ENCODE measurements at regions not wholly inside any gene's neighbourhood (a gene's known extent, or its start where the extent isn't known, plus 50 kb on each side); places are given as distances from the start of the nearest gene placed in this dataset.

DNA sequence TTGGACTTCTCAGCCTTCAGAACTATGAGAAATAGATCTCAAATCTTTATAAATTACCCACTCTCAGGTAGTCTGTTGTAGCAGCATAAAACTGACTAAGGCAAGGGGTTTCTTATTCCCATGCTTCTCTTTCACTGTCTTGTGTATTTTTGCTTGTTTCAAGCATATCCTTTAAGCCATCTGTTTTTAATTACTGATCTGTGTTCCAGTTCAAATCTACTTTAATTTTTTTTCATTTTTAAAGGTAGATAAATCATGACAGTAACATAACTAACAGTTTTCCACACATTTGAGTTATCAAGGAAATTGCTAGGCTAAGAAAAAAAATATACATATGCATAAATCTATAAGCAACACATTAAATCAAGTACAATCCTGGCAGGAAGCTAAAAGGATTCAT is 317.9 kb upstream of the TNP1 start:
- no peak overlapping the region for H3K4me3 ChIP-seq (ENCODE audit: low read length)
- H3K4me1 ChIP-seq (ENCODE audit: control insufficient read depth, insufficient read depth, low read length) = no peaks in the 10 kb centered on the region
- DNase-seq = no peak
- H3K36me3 ChIP-seq (ENCODE audit: control insufficient read depth, insufficient read depth, low read length) = no peaks in the 10 kb centered on the region
- H3K9me3 ChIP-seq (ENCODE audit: control insufficient read depth, low read depth, low read length) = no peaks in the 10 kb centered on the region
- no peaks in the 10 kb centered on the region for H3K27me3 ChIP-seq (ENCODE audit: control insufficient read depth, insufficient read depth, low read length)
- no peak overlapping the region for H3K27ac ChIP-seq (ENCODE audit: low read length)

DNA sequence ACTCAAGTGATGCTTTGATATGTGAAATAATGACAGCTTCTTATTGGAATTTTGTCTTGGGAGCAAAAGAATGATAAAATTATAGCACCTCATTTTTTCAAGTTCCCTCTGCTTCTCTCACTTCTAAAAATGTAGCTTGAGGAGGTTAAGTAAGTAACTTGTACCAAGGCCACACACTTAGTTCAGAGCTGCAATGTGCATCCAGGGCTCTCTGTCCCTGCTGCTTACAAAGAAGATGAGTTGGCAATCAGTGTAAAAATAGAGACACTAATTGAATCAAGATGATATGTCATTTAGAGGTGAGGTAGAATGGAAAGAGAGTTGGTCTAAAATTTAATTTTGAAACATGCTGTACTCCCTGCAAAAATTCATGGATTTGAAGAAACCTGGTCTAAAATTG is 312.0 kb upstream of the TNP1 start:
- no peak for DNase-seq
- H3K27ac ChIP-seq (ENCODE audit: low read length) = no peak overlapping the region
- no peak overlapping the region for H3K4me3 ChIP-seq (ENCODE audit: low read length)
- H3K27me3 ChIP-seq (ENCODE audit: control insufficient read depth, insufficient read depth, low read length) = no peaks in the 10 kb centered on the region
- H3K9me3 ChIP-seq (ENCODE audit: control insufficient read depth, low read depth, low read length) = no peaks in the 10 kb centered on the region
- no peaks in the 10 kb centered on the region for H3K4me1 ChIP-seq (ENCODE audit: control insufficient read depth, insufficient read depth, low read length)
- H3K36me3 ChIP-seq (ENCODE audit: control insufficient read depth, insufficient read depth, low read length) = no peaks in the 10 kb centered on the region

DNA sequence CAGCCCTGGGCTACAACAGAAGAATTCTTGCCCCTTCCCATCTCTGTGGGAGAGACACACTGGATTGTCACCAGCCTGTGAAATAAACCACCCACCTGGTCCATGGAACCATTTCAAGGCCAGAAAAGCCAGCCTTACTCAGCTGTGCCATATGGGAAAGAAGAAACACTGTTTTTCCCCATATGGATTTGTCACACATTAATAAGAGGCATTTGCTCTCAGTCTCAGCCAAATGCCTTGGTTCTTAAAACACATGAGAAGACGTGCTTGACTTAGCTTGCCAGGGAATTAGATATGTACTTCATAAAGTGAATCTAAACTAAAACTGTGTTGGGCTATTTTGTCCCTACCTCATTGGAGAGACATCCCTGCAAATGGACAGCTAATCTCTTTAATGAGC is 308.6 kb upstream of the TNP1 start:
- Histone ChIP-seq H3K36me3 (ENCODE audit: control insufficient read depth, insufficient read depth, low read length) (no peaks in the 10 kb centered on the region), H3K27me3 (ENCODE audit: control insufficient read depth, insufficient read depth, low read length) (no peaks in the 10 kb centered on the region), H3K4me3 (ENCODE audit: low read length) (no peak overlapping the region), H3K9me3 (ENCODE audit: control insufficient read depth, low read depth, low read length) (no peaks in the 10 kb centered on the region), H3K27ac (ENCODE audit: low read length) (no peak overlapping the region), H3K4me1 (ENCODE audit: control insufficient read depth, insufficient read depth, low read length) (no peaks in the 10 kb centered on the region)
- DNase-seq = no peak
- WGBS (ENCODE audit: insufficient coverage, low lambda C conversion rate) = no CpG with 5 or more reads among the region's 1 CpG

DNA sequence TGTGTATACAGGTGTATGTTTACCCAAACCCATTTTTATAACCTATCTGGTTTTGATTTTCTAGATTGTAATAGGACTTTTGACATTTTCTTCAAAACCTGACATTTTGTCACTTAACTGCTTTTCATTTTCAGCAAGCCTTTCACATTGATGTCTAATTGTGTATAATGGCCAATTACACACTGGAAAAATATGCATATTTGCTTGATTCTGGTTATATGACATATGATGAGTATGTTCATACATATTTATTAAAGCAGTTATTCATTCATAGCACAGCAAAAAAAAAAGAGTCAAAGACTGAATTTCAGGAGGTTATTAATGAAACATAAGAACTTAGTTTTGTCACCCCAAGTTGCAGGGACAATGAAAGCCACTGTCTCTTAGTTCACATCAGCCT is 307.7 kb upstream of the TNP1 start:
- no peaks in the 10 kb centered on the region for H3K4me1 ChIP-seq (ENCODE audit: control insufficient read depth, insufficient read depth, low read length)
- H3K36me3 ChIP-seq (ENCODE audit: control insufficient read depth, insufficient read depth, low read length) = no peaks in the 10 kb centered on the region
- H3K4me3 ChIP-seq (ENCODE audit: low read length) = no peak overlapping the region
- no peaks in the 10 kb centered on the region for H3K9me3 ChIP-seq (ENCODE audit: control insufficient read depth, low read depth, low read length)
- H3K27ac ChIP-seq (ENCODE audit: low read length) = no peak overlapping the region
- H3K27me3 ChIP-seq (ENCODE audit: control insufficient read depth, insufficient read depth, low read length) = peaks cover 1% of the 10 kb centered on the region
- DNase-seq = no peak

DNA sequence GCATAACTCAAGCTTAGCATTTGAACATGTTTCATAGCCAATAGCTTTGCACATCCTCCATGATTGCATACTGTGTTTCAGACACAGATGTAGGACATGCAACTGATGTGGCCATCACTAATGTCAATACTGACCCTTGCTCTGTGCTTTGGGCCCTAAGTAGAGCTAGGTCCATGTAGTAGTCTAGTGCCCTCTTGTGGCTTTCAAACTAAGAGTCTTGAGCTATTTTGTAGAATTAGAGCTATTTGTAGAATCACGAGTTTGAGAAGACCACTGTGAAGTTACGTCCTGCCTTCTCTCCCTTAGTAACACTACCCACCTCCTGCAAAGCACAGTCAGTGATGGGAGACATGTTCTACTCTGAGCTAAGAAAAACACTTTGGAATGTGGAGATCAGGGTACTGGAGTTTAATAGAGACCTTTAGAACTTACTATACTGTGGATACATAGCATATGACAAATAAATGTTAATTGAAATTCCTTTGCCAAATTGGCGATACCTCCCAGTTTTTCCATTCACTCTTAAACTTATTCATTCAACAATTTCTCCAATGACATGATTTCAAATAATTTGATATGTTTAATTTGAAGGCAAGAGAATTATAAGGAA is 306.5 kb upstream of the TNP1 start:
- Histone ChIP-seq H3K9me3 (ENCODE audit: control insufficient read depth, low read depth, low read length) (no peaks in the 10 kb centered on the region), H3K4me3 (ENCODE audit: low read length) (no peak overlapping the region), H3K27me3 (ENCODE audit: control insufficient read depth, insufficient read depth, low read length) (peaks cover 2% of the 10 kb centered on the region), H3K27ac (ENCODE audit: low read length) (no peak overlapping the region), H3K36me3 (ENCODE audit: control insufficient read depth, insufficient read depth, low read length) (no peaks in the 10 kb centered on the region), H3K4me1 (ENCODE audit: control insufficient read depth, insufficient read depth, low read length) (no peaks in the 10 kb centered on the region)
- peak in 1 of 2 donors; percentile 17 for DNase-seq
- 100% methylated on average over 1 of the region's 3 CpGs for WGBS (ENCODE audit: insufficient coverage, low lambda C conversion rate)

DNA sequence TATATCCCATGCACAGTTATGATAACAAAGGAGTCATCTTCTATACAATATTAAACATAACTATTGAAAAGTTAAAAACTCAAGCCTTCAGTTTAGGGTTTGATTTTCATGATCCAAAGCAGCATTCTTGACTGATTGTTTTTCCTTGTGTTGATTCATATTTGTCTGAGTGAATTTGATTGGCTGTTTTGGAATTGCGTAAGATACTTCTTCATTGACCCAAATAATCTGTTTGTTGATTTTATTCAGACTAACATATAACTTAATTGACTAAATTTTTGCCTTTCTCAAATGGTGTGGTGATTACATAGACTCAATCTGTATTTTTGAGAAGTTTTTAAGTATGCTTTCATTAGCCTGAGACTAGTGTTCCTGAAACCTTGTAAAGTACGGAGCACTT is 305.7 kb upstream of the TNP1 start:
- H3K4me3 ChIP-seq (ENCODE audit: low read length) = no peak overlapping the region
- no peak overlapping the region for H3K27ac ChIP-seq (ENCODE audit: low read length)
- H3K9me3 ChIP-seq (ENCODE audit: control insufficient read depth, low read depth, low read length) = no peaks in the 10 kb centered on the region
- DNase-seq = no peak
- WGBS (ENCODE audit: insufficient coverage, low lambda C conversion rate) = 100% methylated on average over 1 of the region's 2 CpGs
- no peaks in the 10 kb centered on the region for H3K4me1 ChIP-seq (ENCODE audit: control insufficient read depth, insufficient read depth, low read length)
- H3K27me3 ChIP-seq (ENCODE audit: control insufficient read depth, insufficient read depth, low read length) = peaks cover 2% of the 10 kb centered on the region
- H3K36me3 ChIP-seq (ENCODE audit: control insufficient read depth, insufficient read depth, low read length) = no peaks in the 10 kb centered on the region

DNA sequence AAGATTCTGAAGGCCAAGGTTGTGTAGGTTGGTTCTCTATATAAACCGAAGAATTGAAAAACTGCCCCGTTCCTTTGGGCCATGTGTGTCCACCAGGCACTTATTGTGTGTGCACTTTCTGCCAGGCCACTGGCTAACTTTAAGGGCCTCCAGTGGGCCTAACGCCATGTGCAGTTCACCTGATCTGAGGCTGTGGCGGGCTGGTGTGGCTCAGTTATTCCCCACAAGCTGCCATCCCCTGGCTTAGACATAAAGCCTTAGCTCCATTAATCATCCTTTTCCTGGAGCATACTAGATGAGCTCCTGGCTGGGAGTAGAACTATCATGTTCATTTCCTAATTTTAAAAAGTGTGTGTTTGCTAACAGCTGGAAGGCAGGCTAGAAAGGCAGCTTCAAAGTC is 304.1 kb upstream of the TNP1 start:
- H3K9me3 ChIP-seq (ENCODE audit: control insufficient read depth, low read depth, low read length) = no peaks in the 10 kb centered on the region
- no peak overlapping the region for H3K27ac ChIP-seq (ENCODE audit: low read length)
- H3K36me3 ChIP-seq (ENCODE audit: control insufficient read depth, insufficient read depth, low read length) = no peaks in the 10 kb centered on the region
- DNase-seq = no peak
- peaks cover 2% of the 10 kb centered on the region for H3K27me3 ChIP-seq (ENCODE audit: control insufficient read depth, insufficient read depth, low read length)
- no peak overlapping the region for H3K4me3 ChIP-seq (ENCODE audit: low read length)
- WGBS (ENCODE audit: insufficient coverage, low lambda C conversion rate) = no CpG with 5 or more reads among the region's 4 CpGs
- H3K4me1 ChIP-seq (ENCODE audit: control insufficient read depth, insufficient read depth, low read length) = no peaks in the 10 kb centered on the region

DNA sequence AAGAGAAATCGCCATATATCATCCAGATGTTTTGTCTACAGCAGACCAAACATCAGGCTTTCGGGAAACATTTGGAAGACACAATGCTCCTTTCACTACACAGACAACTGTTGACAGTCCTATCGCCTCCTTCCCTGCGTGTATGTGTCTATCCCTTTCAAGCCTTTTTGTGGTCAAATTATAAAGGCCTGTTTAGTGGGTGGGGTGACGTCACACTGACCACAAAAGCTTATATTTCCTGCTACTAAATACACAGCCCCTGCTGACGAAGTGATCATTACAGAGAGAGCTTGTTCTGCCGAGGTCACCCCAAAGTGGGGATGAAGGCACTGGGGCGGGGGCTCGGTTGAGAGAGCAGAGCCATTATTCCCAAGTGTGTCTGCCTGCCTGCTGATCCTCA is 302.7 kb upstream of the TNP1 start:
- H3K36me3 ChIP-seq (ENCODE audit: control insufficient read depth, insufficient read depth, low read length) = no peaks in the 10 kb centered on the region
- H3K9me3 ChIP-seq (ENCODE audit: control insufficient read depth, low read depth, low read length) = no peaks in the 10 kb centered on the region
- no peak overlapping the region for H3K4me3 ChIP-seq (ENCODE audit: low read length)
- H3K27me3 ChIP-seq (ENCODE audit: control insufficient read depth, insufficient read depth, low read length) = peaks cover 2% of the 10 kb centered on the region
- no peaks in the 10 kb centered on the region for H3K4me1 ChIP-seq (ENCODE audit: control insufficient read depth, insufficient read depth, low read length)
- H3K27ac ChIP-seq (ENCODE audit: low read length) = no peak overlapping the region
- WGBS (ENCODE audit: insufficient coverage, low lambda C conversion rate) = 80% methylated on average over 1 of the region's 9 CpGs
- DNase-seq = peak; percentile 48 to 62

DNA sequence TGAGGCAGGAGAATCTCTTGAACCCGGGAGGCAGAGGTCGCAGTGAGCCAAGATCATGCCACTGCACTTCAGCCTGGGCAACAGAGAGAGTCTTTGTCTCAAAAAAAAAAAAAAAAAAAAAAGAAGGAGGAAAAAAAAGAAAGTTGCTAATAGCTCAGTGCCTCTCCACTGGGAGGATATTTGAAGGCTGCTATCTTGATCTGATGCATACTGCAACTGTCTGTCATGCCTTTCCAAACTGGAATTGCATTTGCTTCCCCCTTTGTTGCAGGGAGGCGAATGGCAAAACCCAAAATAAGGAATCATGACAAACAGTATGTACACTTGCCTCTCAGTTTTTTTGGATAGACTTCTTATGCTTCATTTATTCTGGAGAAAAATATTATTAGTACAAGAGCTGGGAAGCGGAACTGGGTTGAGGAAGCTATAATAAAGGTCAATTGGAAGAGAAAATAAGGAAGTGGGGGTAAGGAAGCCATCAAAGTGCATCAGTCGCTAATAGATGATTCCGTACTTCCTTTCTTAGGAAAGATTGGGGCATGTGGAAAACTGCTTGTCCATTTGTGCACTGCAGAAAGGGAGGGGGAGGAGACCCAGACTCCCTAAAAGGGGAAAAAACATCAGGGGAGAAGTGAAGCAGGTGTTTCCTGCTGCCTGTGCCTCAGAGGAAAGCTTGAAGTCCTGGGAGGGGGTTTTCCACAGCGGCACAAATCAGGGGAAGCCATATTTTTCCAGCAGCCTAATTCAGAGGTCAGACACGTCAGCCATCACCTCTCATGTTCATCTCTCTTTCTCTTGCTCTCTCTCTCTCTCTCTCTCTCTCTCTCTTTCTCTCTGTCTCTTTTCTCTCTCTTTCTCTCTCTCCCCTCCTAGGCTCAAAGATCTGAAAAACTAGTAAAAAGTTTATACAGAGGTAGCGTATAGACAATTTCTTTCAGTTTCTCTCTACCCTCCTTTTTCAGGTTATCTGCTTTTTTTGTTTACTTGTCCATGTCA is 301.4 kb upstream of the TNP1 start:
- no peak overlapping the region for H3K27ac ChIP-seq (ENCODE audit: low read length)
- H3K9me3 ChIP-seq (ENCODE audit: control insufficient read depth, low read depth, low read length) = no peaks in the 10 kb centered on the region
- peak in 1 of 2 donors; percentile 9 for DNase-seq
- H3K4me3 ChIP-seq (ENCODE audit: low read length) = no peak overlapping the region
- 69% methylated on average over 3 of the region's 9 CpGs for WGBS (ENCODE audit: insufficient coverage, low lambda C conversion rate)
- no peaks in the 10 kb centered on the region for H3K36me3 ChIP-seq (ENCODE audit: control insufficient read depth, insufficient read depth, low read length)
- no peaks in the 10 kb centered on the region for H3K4me1 ChIP-seq (ENCODE audit: control insufficient read depth, insufficient read depth, low read length)
- peaks cover 2% of the 10 kb centered on the region for H3K27me3 ChIP-seq (ENCODE audit: control insufficient read depth, insufficient read depth, low read length)

DNA sequence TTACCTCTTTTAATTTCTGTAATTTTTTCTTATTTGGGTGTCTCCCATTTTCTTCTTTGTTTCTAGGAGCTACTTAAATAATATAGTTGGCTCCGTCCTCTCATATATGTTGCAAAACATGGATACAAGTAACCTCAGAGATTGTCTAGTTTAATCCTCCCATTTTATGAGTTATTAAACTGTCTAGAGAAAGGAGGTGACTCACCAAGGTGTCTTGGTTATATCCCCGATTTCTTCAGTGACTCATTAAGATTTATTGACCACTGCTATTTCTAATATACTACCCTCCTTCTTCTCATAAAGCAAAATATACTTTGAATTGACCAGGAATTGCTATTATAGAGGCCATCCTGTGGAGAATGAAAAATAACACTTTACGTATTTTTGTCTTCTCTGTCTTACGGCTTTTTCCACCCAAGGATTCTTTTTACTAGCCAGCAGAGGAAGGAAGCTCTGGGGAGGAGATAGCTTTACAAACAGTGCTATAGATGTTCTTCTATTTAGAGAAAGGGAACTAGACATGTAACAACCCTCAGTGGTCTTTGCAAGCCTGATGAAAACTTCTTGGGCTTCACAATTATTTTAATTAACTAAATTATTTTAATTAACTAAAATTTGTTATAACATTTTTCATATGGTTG is 300.4 kb upstream of the TNP1 start:
- peaks cover 2% of the 10 kb centered on the region for H3K27me3 ChIP-seq (ENCODE audit: control insufficient read depth, insufficient read depth, low read length)

More for the DNA sequence above, 300.4 kb upstream of the TNP1 start:
- DNase-seq = no peak
- Histone ChIP-seq H3K27ac (ENCODE audit: low read length) (no peak overlapping the region), H3K4me1 (ENCODE audit: control insufficient read depth, insufficient read depth, low read length) (no peaks in the 10 kb centered on the region), H3K36me3 (ENCODE audit: control insufficient read depth, insufficient read depth, low read length) (no peaks in the 10 kb centered on the region), H3K4me3 (ENCODE audit: low read length) (no peak overlapping the region), H3K9me3 (ENCODE audit: control insufficient read depth, low read depth, low read length) (no peaks in the 10 kb centered on the region)
- no CpG with 5 or more reads among the region's 4 CpGs for WGBS (ENCODE audit: insufficient coverage, low lambda C conversion rate)

Data from large intestine (tissue), 3 donors.